Hematopoietic multipotent progenitor cell treated with erythropoietin and hydrocortisone succinate and interleukin-3 and kit ligand, for 6 days (in vitro differentiated cells): ENCODE measurements at regions not wholly inside any gene's neighbourhood (a gene's known extent, or its start where the extent isn't known, plus 50 kb on each side); places are given as distances from the start of the nearest gene placed in this dataset.

Experiments
- DNase-seq: peaks from one replicate; pipeline ENCODE4 v3.0.0-alpha.2; 2015

- no peak for DNase-seq
These were observed 290.3 kb upstream of the ADAMTS5 start for GRCh38 chr21:27257226-27257625.

DNA sequence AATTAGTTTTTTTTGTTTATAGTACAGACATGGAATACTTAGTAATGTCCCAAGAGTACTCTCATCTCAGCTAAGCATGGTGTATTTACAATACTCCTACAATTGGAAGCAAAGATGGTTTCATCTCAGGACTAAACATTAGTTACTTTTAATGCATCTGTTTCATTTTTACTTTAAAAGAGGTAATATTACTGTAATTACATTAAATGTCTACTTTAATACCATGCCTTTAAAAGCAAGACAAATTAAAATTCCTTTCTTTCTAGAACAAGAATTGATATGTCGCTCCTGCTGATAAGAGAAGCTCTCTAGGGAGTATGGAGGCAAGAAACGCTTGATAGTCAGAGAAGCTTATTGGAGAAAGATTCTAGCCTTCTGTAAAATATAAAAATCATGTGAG is 284.9 kb upstream of the ADAMTS5 start:
- no peak for DNase-seq

DNA sequence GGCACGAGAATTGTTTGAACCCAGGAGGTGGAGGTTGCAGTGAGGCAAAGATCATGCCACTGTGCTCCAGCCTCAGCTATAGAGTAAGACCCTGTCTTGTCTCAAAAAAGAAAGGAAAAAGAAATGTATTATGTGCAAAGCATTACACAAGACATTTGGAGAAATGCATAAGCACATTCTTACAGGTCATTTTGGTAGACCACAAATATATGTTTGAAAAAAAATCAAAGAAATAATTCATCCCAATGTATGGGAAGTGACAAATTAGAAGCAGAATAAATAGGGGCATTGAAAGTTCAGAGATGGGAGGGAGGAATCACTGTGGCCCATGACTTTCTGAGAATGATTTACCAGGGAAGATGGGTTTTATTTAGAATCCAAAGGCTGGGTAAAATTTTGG is 283.5 kb upstream of the ADAMTS5 start:
- DNase-seq, result no peak

- DNase-seq, result no peak
These were observed 281.9 kb upstream of the ADAMTS5 start for GRCh38 chr21:27248814-27249213.

DNA sequence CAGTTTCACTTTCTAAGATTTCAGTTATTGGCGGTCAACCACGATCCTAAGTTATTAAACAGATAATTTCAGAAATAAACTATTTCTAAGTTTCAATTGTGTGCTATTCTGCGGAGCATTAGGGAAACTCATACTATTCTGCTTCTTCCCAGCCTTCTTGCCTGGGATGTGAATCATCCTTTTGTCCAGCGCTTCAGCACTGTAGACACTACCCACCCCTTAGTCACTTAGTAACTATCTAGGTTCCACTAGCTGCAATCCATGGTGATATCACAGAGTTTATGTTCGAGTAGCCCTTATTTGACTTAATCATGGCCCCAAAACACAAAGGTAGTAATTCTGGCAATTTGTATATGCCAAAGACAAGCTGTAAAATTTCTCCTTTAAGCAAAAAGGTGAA is 279.9 kb upstream of the ADAMTS5 start:
- no peak for DNase-seq

DNA sequence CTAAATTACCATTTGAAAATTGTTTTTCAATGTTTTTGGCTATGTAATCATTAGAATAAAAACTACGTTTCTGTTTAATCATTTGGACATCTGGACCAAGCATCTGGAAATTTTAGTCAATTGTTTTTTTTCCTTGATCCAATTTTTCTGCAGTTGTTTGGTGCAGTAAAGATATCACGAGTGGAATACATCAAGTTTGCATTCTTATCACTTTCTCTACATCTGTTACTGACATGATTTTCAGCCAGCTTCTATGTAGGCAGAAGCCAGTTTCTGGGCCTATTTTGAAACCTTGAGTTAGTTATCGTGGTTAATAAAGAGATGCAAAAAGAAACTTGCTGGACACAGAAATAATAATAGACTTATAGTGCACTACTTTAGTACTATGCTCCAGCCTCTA is 277.9 kb upstream of the ADAMTS5 start:
- DNase-seq, result no peak

- DNase-seq, result no peak
These were observed 277.5 kb upstream of the ADAMTS5 start for GRCh38 chr21:27244352-27244751.

DNA sequence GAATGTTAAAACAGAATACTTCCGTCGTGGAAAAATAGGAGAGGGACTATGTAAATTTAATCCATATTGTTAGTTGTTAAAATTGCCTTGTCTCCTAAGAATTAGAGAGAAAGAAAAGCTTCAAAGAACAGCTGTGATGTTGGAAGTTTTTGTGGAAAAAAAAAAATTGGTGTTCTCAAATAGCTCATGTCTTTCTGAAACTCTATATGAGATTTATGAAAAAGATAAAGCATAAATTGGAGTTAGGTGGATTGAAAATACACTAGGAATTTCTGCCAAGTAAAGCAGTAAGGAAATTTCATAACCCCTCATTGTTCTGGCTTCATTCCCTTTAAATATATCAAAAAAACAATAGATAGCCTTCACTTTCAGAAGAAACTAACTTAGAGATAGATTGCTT is 274.0 kb upstream of the ADAMTS5 start:
- no peak for DNase-seq

DNA sequence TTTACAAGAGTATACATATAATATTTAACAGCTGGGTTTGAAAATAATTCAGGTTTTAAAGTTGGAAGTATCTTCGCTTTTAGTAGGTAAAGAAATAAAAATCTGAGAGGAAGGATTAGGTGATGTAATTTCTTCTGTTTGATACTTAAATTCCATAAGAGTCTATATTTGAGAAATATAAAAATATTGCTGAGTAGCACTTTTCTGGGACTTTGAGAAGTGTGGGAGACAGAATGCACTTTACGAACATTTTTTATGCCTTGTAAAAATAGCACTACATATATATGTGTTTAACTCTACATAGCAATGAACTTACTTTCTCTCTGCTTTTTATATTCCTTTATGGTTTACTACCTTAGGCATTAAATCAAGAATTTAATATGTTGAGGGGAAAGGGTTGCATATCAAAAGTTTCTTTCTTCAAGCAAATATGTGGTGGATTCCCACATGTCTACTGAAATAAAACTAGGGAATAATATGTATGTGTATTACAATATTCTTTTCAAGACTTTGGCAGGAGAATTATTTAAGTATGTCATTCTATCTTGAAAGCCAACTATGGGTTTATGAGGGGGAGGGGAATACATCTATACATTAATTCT is 266.7 kb upstream of the ADAMTS5 start:
- no peak for DNase-seq

- no peak for DNase-seq
These were observed 259.1 kb upstream of the ADAMTS5 start for GRCh38 chr21:27225940-27226339.

DNA sequence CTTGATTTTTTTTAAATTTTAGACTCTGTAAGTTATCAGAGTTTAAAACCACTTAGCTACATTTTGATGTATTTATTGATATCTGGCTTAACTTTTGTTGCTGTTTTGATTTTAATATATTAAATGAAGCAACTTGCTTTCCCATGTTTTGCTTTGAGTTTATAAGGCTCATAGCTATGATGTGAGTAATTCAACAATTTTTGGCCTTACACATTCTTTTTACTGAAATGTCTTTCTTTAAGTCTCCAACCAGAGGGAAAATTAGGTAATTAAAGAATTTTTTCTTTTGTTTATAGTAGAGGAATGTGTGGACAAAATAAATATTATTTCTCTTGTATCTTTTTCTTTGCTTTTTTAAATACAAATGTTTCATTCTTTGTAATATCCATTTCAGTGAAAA is 258.3 kb upstream of the ADAMTS5 start:
- DNase-seq, result no peak

GRCh38 chr21:27224169-27224568 is 257.3 kb upstream of the ADAMTS5 start:
- DNase-seq, result no peak

DNA sequence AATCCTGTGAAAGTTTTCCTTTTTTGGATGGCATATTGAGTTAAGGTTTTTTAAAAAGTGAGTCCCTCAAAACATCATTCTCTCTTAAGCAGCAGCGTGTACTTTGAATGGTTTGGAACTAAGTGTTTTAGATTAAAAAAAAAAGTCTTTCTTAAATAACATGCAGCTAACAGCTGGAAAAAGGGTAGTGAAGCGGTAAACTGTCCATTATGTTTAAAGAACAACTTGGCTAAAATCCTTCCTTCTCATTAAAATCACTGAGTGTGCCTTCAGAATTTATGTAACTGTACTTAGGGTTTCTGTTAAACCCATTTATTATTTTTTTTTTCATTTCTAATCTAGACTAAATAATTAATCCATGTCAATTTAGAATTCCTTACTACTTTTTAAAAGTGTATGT is 254.2 kb upstream of the ADAMTS5 start:
- DNase-seq, result no peak

GRCh38 chr21:27220416-27220815 is 253.5 kb upstream of the ADAMTS5 start:
- DNase-seq, result no peak

DNA sequence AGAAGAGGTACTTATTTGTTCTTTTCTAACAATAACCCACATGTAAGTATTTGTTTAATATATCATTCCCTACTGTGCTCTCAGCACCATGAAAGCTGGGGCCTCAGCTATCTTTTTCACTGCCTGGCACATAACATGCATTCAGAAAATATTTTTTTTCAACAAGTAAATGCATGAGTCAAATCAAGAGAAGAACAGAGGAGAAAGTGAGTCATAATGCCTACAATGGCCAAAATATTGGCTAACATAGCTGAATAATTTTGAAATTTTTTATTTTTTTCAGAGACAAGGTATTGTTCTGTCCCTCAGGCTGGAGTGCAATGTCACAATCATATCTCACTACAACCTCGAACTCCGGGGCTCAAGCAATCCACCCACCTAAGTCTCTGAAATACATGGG is 252.2 kb upstream of the ADAMTS5 start:
- DNase-seq, result no peak

DNA sequence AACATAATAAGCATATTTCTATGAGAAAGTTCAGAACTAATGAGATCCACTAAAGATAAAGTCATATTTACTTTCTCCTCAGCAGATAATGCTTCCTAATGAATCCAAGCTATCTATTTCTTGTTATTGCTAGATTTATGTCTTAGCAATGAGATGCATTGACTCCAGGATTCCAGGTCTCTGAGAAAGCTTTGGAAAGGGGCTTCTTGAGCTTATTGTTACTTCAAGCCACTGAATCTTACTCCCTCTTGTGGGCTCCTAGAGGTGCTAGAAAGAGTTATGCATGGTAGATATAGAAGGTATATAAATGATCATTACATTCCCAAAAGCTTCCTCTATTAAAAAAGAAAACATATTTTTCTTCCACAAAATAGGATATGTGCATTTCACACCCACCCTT is 246.4 kb upstream of the ADAMTS5 start:
- no peak for DNase-seq

DNA sequence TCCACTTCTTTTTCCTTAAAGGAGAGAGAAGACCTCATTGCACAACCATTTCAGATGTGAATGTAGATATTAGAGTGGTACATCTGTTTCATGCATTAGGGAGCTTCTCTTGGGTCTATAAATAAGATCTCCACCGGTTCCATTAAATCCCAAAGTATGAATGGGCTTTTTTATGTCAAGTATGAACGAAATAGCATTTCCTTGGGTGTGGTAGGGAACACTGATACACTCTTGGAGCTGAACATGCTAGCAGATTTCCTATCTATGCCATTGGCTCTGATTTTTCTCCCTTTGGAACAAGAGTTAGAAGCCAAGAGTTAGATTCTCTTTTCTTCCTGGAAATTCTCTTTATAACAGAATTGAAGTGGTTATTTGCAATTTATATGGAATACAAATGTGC is 245.6 kb upstream of the ADAMTS5 start:
- DNase-seq, result no peak

GRCh38 chr21:27209546-27209945 is 242.7 kb upstream of the ADAMTS5 start:
- DNase-seq, result no peak

DNA sequence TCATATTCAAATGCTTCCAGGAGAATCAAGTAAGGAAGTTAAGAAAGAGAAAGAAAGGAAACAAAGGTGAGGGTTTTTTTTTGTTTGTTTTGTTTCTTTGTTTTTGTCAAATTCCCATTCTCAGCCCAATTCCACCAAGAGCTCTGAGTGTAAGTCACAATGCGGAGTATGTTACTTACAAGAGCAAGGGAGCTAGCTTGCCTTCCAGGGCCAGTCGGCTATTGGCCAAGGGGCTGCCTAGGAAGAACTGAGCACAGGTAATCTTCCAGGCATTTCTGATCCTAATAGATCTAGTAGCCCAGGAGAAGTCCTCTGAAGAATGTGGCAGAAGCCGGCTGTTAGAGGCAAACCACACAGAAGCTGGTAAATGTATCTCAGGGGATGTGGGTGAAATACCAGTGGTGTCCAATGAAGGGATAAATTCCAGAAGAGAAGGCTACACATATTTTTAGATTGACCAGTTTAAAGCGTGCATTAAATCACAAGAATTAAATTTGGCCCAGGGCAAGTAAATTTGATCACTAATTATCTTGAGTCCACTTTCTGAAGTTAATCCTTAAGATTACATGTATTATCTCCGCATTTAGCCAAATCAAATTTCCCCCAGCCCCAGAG is 239.6 kb upstream of the ADAMTS5 start:
- no peak for DNase-seq

- DNase-seq, result no peak
These were observed 235.4 kb upstream of the ADAMTS5 start for GRCh38 chr21:27202301-27202700.

- DNase-seq, result no peak
These were observed 234.3 kb upstream of the ADAMTS5 start for GRCh38 chr21:27201197-27201596.

DNA sequence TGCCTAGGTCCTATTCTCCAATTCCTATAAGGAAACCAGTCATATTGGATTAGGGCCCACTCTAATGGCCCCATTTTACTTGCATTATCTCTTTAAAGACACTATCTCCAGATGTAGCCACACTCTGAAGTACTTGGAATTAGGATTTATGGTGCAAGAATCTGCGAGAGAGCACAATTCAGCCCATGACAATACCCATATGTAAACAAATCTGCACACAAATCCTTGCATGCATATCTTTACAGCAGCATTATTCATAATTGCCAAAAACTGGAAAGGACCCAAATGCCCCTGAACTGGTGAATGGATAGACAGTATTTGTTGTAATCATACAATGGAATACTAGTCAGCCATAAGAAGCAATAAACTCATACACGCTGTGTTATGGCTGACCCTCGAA is 229.8 kb upstream of the ADAMTS5 start:
- no peak for DNase-seq

DNA sequence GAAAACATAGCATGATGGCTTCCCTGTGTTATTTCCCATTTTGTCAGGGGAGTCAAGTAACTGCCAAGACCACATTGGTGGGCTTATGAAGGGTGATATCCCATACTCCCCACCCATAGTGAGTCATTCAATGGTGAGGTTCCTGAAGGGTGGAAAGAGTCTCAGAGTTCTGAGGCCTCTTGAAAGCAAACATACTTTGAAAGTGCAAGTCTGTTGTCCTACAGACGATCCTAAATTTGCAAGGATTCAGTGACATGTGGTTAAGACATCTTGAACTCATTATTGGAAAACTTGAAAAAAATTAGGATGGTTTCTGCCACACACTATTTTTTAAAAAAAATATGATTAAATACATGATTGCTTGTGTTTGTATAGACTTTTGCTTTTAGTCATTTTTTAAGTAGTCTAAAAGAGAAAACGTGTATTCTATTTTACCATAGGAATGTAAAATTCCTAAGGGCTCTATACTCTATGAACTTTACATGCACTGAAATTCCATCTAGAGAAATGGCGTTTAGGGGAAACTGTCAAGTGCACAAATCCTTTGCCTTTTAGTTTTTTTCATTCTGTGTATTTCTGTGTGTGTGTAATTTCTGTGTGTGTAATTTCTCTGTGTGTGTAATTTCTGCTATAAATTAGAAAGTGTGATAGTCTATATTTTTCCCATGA is 225.5 kb upstream of the ADAMTS5 start:
- no peak for DNase-seq

DNA sequence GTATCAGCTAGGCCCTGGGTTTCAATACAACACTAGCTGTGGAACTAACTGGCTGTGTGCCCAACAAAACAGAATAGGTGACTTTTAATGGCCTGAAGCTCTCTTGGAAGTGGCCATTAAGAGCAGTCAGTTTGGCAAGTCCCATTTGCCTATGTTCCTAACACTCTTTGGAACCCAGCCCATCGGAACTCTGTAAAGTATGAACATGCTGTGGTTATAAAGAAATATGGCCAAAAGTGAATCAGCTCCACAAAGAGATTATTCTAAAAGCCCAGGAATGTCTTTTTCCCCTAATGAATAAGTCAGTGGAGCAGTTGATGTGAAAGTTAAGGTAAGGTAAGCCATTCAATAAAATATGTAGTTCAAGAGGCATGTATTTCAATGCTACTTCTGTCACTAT is 223.7 kb upstream of the ADAMTS5 start:
- no peak for DNase-seq

GRCh38 chr21:27189870-27190269 is 223.0 kb upstream of the ADAMTS5 start:
- no peak for DNase-seq
